ENCODE measurements at regions not wholly inside any gene's neighbourhood (a gene's known extent, or its start where the extent isn't known, plus 50 kb on each side); places are given as distances from the start of the nearest gene placed in this dataset.

DNA sequence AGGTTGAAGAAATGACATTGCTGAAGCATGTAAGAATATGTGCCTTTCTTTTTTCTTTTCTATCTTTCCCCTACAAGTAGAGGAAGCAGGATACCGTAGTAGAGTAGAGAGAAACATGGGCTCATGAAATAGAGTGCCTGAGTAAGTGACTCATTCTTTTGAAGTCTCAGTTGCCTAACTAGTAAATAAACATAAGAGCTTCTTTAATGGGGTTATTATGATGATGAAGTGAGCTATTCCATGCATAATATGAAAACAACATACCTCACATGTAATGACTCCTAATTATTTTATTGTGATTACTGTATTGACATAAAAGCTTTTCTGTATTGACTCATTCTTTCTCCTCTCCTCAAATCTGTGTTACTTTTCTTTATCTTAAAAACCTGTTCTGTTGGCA, 1538.2 kb downstream of the TECRL start:
- no peaks in the 10 kb centered on the region for H4K20me1 ChIP-seq (ENCODE audit: control insufficient read depth, insufficient read depth, insufficient read length)
- H3K56ac ChIP-seq (ENCODE audit: insufficient read length, low read depth, low read length), result no peak overlapping the region
- H2AFZ ChIP-seq (ENCODE audit: low read length), result no peak overlapping the region
- H3K4me1 ChIP-seq (ENCODE audit: insufficient read depth, low read length), result no peaks in the 10 kb centered on the region
- no peak overlapping the region for H2AK5ac ChIP-seq (ENCODE audit: insufficient read length, low read length)
- no peak overlapping the region for H2BK20ac ChIP-seq (ENCODE audit: low read depth, low read length, poor library complexity, severe bottlenecking)
- no peak overlapping the region for H3K27ac ChIP-seq (ENCODE audit: insufficient read length, low read depth, low read length)
- Mint-ChIP-seq H3K27me3 (ENCODE audit: low read depth) (no peaks in the 10 kb centered on the region), H3K4me3 (no peak overlapping the region), H3K4me1 (no peaks in the 10 kb centered on the region), H3K36me3 (ENCODE audit: insufficient read depth in 1 of 3, low read depth in 3 of 3) (no peaks in the 10 kb centered on the region), H3K27ac (no peak overlapping the region), H3K9me3 (peaks cover 0 to 1% of the 10 kb centered on the region in 2 experiments; a peak in 3 of 5 replicates)
- no peaks in the 10 kb centered on the region for H3K9me3 ChIP-seq (ENCODE audit: control insufficient read depth, low read depth, low read length)
- H3K79me2 ChIP-seq (ENCODE audit: insufficient read depth, low read length), result no peaks in the 10 kb centered on the region
- no peak overlapping the region for H3T11ph ChIP-seq (ENCODE audit: low read length)
- H3K4me2 ChIP-seq (ENCODE audit: insufficient read depth, insufficient read length, low read length), result no peak overlapping the region
- no peaks in the 10 kb centered on the region for H3K79me1 ChIP-seq (ENCODE audit: insufficient read depth, low read depth, low read length, poor library complexity, severe bottlenecking)
- no peak for DNase-seq
- no peak overlapping the region for H4K91ac ChIP-seq (ENCODE audit: insufficient read length, low read depth, low read length)
- H3K27me3 ChIP-seq (ENCODE audit: insufficient read depth, low read length), result no peaks in the 10 kb centered on the region
- H2BK15ac ChIP-seq (ENCODE audit: low read depth, low read length), result no peak overlapping the region
- no peak overlapping the region for H3K23ac ChIP-seq (ENCODE audit: insufficient read length, low read depth, low read length)
- no peak overlapping the region for H2BK5ac ChIP-seq (ENCODE audit: insufficient read length, low read length)
- H3K14ac ChIP-seq (ENCODE audit: insufficient read depth, low read length), result no peak overlapping the region
- TF ChIP-seq, protein P1, sequence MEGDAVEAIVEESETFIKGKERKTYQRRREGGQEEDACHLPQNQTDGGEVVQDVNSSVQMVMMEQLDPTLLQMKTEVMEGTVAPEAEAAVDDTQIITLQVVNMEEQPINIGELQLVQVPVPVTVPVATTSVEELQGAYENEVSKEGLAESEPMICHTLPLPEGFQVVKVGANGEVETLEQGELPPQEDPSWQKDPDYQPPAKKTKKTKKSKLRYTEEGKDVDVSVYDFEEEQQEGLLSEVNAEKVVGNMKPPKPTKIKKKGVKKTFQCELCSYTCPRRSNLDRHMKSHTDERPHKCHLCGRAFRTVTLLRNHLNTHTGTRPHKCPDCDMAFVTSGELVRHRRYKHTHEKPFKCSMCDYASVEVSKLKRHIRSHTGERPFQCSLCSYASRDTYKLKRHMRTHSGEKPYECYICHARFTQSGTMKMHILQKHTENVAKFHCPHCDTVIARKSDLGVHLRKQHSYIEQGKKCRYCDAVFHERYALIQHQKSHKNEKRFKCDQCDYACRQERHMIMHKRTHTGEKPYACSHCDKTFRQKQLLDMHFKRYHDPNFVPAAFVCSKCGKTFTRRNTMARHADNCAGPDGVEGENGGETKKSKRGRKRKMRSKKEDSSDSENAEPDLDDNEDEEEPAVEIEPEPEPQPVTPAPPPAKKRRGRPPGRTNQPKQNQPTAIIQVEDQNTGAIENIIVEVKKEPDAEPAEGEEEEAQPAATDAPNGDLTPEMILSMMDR (conservative IDR thresholded peaks at IDR 0.05), result no peak
- H2BK120ac ChIP-seq (ENCODE audit: low read depth, low read length, poor library complexity, severe bottlenecking), result no peak overlapping the region
- H2BK12ac ChIP-seq (ENCODE audit: insufficient read length, low read depth, low read length), result no peak overlapping the region
- H3K18ac ChIP-seq (ENCODE audit: insufficient read length, low read depth, low read length), result no peak overlapping the region
- no peak overlapping the region for H3K9ac ChIP-seq (ENCODE audit: extremely low read depth, insufficient read length, low read length)
- no CpG with 5 or more reads among the region's 1 CpG for WGBS (ENCODE audit: extremely low coverage, insufficient read length, low lambda C conversion rate)
- no peak overlapping the region for H4K5ac ChIP-seq (ENCODE audit: insufficient read length, low read depth, low read length)
- no peak overlapping the region for H3K4ac ChIP-seq (ENCODE audit: low read depth, low read length)
- no peaks in the 10 kb centered on the region for H3K23me2 ChIP-seq (ENCODE audit: insufficient read length, low read depth, low read length, poor library complexity, severe bottlenecking)
- H4K8ac ChIP-seq (replicated peaks; ENCODE audit: insufficient read length, low read depth, low read length), result no peak overlapping the region

All from H9 (cell line).